A673 (cell line): ENCODE measurements at regions not wholly inside any gene's neighbourhood (a gene's known extent, or its start where the extent isn't known, plus 50 kb on each side); places are given as distances from the start of the nearest gene placed in this dataset.

Experiments
- BruUV-seq: library from RNA; stranded (reverse); fragments of 400-500 nt; replicated peaks from 2 replicates; lab custom pipeline; 2021; lab: Mats Ljungman, UMichigan
- CTCF ChIA-PET: fragments of 300-600 bp; sonication (Branson Sonifier 250); formaldehyde crosslinking; loops from one replicate; lab custom pipeline; 2022; ENCODE audit warnings: antibody characterized with exemption; lab: Charles Lee
- POLR2A ChIA-PET: fragments of 300-600 bp; sonication (Branson Sonifier 250); formaldehyde crosslinking; loops from one replicate; lab custom pipeline; 2022; ENCODE audit warnings: antibody characterized with exemption; ENCODE audit not compliant: low non-redundant PET; lab: Charles Lee
- DNase-seq: peaks from one replicate; pipeline ENCODE4 v3.0.0-alpha.2; 2015; ENCODE audit warnings: low spot score
- H3K27ac ChIP-seq: fragments of 200-600 bp; sonication (generic); 2 replicates; pipeline ENCODE4 v1.5.1; 2016; ENCODE audit warnings: mixed run types, low read depth, mild to moderate bottlenecking, mixed read lengths, antibody characterized with exemption, low read length; ENCODE audit not compliant: poor library complexity, severe bottlenecking
- H3K27me3 ChIP-seq: fragments of 200-600 bp; sonication (generic); replicated peaks from 2 replicates; pipeline ENCODE4 v1.6.1; 2017; ENCODE audit warnings: mixed run types, low read depth, mild to moderate bottlenecking, mixed read lengths, antibody characterized with exemption, low read length; ENCODE audit not compliant: insufficient read depth, poor library complexity
- H3K36me3 ChIP-seq: fragments of 200-600 bp; sonication (generic); 2 replicates; pipeline ENCODE4 v1.6.1; 2016; ENCODE audit warnings: mixed run types, mild to moderate bottlenecking, mixed read lengths, antibody characterized with exemption, low read length; ENCODE audit not compliant: insufficient read depth, poor library complexity, severe bottlenecking
- H3K4me1 ChIP-seq: fragments of 200-600 bp; sonication (generic); 2 replicates; pipeline ENCODE4 v1.6.1; 2017; ENCODE audit warnings: mixed run types, mild to moderate bottlenecking, mixed read lengths, antibody characterized with exemption, low read length; ENCODE audit not compliant: insufficient read depth, poor library complexity, severe bottlenecking
- H3K4me3 ChIP-seq: fragments of 200-600 bp; sonication (generic); 2 replicates; pipeline ENCODE4 v1.5.1; 2016; ENCODE audit warnings: low read depth, mixed run types, mild to moderate bottlenecking, mixed read lengths, low read length; ENCODE audit not compliant: poor library complexity, severe bottlenecking
- H3K9me3 ChIP-seq: fragments of 200-600 bp; sonication (generic); 2 replicates; pipeline ENCODE4 v1.6.1; 2016; ENCODE audit warnings: mixed run types, low read depth, mild to moderate bottlenecking, mixed read lengths, antibody characterized with exemption, low read length; ENCODE audit not compliant: poor library complexity, severe bottlenecking
- EZH2 ChIP-seq: fragments of 200-600 bp; sonication (generic); IDR thresholded peaks from 2 replicates; pipeline ENCODE4 v1.6.1; 2017; ENCODE audit warnings: borderline replicate concordance, low read depth, mild to moderate bottlenecking, mixed read lengths, antibody characterized with exemption, low read length; ENCODE audit not compliant: poor library complexity, severe bottlenecking
- intact Hi-C: fragments of 100-400 bp; cut with micrococcal nuclease; formaldehyde crosslinking; loops from one replicate; pipeline ENCODE4 v1.10.0; 2022; ENCODE audit not compliant: unreplicated experiment
- TF ChIP-seq, protein P1 (sequence below): fragments of 300-800, 200-600 bp; sonication (generic); conservative IDR thresholded peaks from 2 replicates; pipeline ENCODE4 v1.5.1; 2017; ENCODE audit warnings: low read depth, mild to moderate bottlenecking, antibody characterized with exemption, low read length, moderate library complexity, mixed read lengths

DNA sequence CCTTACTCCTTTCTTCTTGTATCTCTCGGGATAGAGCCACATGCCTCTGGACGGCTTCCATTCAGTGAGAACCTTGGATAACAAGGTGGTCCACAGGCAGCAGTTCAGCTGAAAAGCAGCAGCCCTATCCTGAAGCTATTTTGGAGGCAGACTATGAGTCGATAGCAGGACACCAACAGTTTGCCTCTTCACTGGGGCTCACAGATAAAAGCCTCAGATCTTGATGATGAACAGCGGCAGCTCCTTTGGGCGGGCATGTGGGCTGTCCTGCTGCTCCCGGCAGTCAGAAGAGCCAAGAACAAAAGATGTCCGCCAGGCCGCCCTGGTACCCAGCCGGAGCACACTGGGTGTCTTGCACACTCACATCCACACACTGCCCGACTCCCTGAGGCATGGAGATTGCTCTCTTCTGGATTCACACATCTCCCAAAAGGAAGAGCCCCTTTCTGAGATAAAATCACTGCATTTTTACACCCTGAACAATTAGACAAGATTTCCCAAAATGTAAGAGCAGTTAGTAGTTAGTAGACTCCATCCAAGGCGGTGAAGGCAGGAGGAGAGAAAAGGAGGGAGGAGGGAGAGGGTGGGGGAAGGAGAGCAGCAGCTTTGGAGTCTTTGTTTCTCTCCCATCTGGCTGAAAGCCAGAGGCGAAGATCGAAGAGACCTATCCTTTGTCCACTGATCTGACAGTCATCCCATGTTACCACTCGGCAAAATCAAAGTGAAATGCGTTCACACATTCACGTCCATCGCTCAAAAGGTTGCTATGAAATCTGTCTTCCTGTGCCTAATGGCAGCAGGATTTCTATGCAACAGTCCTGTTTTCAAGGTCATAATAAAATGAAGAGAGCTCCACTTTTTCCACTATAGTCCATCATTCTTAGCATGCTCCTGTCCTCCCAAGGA is 90.1 kb upstream of the KLF7 start:
- ChIA-PET CTCF (no interaction called here), POLR2A (no interaction called here)
- DNase-seq = no peak
- no peaks in the 10 kb centered on the region for H3K36me3 ChIP-seq
- H3K27me3 ChIP-seq = no peaks in the 10 kb centered on the region
- H3K27ac ChIP-seq = no peak overlapping the region
- BruUV-seq = no TSS peak
- H3K4me1 ChIP-seq = peaks cover 49% of the 10 kb centered on the region
- H3K4me3 ChIP-seq = no peak overlapping the region
- intact Hi-C loops = no loop called here
- no peak for TF ChIP-seq EZH2
- TF ChIP-seq, protein P1, sequence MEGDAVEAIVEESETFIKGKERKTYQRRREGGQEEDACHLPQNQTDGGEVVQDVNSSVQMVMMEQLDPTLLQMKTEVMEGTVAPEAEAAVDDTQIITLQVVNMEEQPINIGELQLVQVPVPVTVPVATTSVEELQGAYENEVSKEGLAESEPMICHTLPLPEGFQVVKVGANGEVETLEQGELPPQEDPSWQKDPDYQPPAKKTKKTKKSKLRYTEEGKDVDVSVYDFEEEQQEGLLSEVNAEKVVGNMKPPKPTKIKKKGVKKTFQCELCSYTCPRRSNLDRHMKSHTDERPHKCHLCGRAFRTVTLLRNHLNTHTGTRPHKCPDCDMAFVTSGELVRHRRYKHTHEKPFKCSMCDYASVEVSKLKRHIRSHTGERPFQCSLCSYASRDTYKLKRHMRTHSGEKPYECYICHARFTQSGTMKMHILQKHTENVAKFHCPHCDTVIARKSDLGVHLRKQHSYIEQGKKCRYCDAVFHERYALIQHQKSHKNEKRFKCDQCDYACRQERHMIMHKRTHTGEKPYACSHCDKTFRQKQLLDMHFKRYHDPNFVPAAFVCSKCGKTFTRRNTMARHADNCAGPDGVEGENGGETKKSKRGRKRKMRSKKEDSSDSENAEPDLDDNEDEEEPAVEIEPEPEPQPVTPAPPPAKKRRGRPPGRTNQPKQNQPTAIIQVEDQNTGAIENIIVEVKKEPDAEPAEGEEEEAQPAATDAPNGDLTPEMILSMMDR = no peak
- H3K9me3 ChIP-seq = no peaks in the 10 kb centered on the region

DNA sequence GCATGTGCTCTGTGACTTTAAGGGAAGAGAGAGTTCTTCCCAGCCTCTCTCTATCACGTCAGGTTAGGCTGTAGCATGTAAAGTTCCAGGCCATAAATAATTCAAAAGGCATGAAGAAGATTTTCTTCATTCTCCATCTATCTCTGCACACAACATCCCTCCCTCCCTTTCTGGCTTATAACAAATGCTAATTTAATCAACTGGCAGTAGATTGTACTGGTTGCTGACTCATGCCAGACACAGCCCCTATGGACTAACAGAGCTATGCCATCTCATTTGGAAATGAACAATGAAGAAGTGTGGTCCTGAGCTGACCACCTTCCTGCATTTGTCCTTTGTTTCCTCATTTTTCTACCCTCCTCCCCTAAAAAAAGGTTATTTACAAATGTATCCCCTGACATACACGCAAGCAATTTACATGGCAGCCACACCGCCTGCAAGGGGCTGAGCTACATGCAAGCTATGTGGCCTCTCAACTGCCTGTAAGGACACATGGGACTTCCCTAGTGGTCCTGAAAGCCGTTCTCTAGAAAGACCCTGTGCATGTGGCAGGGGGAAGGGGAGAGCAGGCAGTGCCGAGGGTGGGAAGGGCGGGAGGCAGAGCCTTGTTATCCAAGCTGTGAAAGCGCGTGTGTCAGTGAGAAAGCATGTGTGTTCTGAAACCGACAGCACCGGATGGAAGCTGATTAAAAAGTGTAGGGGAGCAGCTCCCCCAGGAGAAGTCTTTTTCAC is 90.9 kb upstream of the KLF7 start:
- no TSS peak for BruUV-seq
- ChIA-PET POLR2A (no interaction called here), CTCF (no interaction called here)
- TF ChIP-seq EZH2 = no peak
- TF ChIP-seq, protein P1 = no peak
- Histone ChIP-seq H3K9me3 (no peaks in the 10 kb centered on the region), H3K4me3 (no peak overlapping the region), H3K4me1 (peaks cover 49% of the 10 kb centered on the region), H3K27me3 (no peaks in the 10 kb centered on the region), H3K27ac (no peak overlapping the region), H3K36me3 (no peaks in the 10 kb centered on the region)
- peak; percentile 74 for DNase-seq
- intact Hi-C loops = no loop called here

DNA sequence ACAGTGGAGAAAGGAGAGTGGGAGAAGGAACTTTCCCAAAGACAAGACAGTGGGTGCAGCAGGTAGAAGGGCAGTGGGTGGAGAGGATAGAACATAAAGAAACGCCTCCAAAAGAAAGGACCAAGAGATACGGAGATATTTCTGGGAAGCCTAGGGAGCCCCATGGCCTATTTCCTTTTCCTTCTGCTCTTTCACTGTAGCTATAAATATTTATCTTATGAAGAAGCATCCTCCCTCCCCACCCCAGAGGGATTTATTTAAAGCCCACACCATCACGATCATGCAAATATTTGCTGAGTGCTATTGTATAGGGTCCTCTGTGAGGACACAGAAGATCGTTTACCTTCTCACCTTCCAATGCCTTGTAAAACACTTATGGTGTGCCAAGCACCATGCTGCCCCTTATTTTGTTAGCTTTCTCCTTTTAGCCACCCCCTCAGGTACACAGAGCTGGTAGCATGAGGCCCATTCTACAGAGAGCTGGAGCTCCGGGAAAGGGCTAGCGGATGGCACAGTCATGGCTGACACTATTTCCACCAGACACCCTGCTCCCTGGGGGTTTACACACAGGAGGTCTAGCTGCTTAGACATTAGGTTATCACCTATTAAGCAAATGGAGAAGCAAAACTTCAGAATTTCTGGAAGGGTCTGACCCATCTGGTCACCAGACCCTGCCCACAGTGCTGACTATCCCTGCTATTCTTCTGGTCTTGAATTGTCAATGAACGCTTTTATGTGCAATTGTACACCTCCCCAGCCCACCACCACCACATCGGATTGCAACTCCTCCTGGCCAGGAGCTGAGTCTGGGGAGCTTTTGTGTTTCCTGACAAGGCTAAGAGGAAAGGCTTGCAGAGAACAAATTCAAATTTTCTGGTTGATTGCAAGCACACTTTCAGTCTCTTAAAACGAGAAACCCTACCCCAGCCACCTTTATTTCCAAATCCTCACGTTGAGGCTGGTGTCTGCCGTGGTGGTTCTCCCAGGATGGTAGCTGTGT is 91.8 kb upstream of the KLF7 start:
- ChIA-PET CTCF (no interaction called here), POLR2A (no interaction called here)
- no peak for DNase-seq
- intact Hi-C loops = no loop called here
- Histone ChIP-seq H3K9me3 (no peaks in the 10 kb centered on the region), H3K4me3 (no peak overlapping the region), H3K27ac (no peak overlapping the region), H3K27me3 (no peaks in the 10 kb centered on the region), H3K36me3 (no peaks in the 10 kb centered on the region), H3K4me1 (peaks cover 49% of the 10 kb centered on the region)
- BruUV-seq = no TSS peak
- no peak for TF ChIP-seq EZH2
- TF ChIP-seq, protein P1 = no peak
